ENCODE measurements at regions not wholly inside any gene's neighbourhood (a gene's known extent, or its start where the extent isn't known, plus 50 kb on each side); places are given as distances from the start of the nearest gene placed in this dataset.

GRCh38 chr12:66736931-66737330 is 58.1 kb upstream of the GRIP1 start:
- TF ChIP-seq, protein P1, sequence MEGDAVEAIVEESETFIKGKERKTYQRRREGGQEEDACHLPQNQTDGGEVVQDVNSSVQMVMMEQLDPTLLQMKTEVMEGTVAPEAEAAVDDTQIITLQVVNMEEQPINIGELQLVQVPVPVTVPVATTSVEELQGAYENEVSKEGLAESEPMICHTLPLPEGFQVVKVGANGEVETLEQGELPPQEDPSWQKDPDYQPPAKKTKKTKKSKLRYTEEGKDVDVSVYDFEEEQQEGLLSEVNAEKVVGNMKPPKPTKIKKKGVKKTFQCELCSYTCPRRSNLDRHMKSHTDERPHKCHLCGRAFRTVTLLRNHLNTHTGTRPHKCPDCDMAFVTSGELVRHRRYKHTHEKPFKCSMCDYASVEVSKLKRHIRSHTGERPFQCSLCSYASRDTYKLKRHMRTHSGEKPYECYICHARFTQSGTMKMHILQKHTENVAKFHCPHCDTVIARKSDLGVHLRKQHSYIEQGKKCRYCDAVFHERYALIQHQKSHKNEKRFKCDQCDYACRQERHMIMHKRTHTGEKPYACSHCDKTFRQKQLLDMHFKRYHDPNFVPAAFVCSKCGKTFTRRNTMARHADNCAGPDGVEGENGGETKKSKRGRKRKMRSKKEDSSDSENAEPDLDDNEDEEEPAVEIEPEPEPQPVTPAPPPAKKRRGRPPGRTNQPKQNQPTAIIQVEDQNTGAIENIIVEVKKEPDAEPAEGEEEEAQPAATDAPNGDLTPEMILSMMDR (IDR thresholded peaks at IDR 0.05; ENCODE audit: poor library complexity, severe bottlenecking), result no peak
- TF ChIP-seq EZH2 (IDR thresholded peaks at IDR 0.05; ENCODE audit: borderline replicate concordance, insufficient read depth, low read length, poor library complexity, severe bottlenecking) (no peak), SMC3 (conservative IDR thresholded peaks at IDR 0.05; ENCODE audit: poor library complexity) (no peak), TAF1 (IDR thresholded peaks at IDR 0.05; ENCODE audit: low read depth) (no peak)
